ENCODE measurements at regions not wholly inside any gene's neighbourhood (a gene's known extent, or its start where the extent isn't known, plus 50 kb on each side); places are given as distances from the start of the nearest gene placed in this dataset.

- TF ChIP-seq, protein P1, sequence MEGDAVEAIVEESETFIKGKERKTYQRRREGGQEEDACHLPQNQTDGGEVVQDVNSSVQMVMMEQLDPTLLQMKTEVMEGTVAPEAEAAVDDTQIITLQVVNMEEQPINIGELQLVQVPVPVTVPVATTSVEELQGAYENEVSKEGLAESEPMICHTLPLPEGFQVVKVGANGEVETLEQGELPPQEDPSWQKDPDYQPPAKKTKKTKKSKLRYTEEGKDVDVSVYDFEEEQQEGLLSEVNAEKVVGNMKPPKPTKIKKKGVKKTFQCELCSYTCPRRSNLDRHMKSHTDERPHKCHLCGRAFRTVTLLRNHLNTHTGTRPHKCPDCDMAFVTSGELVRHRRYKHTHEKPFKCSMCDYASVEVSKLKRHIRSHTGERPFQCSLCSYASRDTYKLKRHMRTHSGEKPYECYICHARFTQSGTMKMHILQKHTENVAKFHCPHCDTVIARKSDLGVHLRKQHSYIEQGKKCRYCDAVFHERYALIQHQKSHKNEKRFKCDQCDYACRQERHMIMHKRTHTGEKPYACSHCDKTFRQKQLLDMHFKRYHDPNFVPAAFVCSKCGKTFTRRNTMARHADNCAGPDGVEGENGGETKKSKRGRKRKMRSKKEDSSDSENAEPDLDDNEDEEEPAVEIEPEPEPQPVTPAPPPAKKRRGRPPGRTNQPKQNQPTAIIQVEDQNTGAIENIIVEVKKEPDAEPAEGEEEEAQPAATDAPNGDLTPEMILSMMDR (conservative IDR thresholded peaks at IDR 0.05): no peak
- TF ChIP-seq EZH2 (IDR thresholded peaks at IDR 0.05; ENCODE audit: low read depth): no peak
Observed at GRCh38 chr1:238465449-238465848, 574.7 kb upstream of the ZP4 start.
